Right lobe of liver (tissue), 4 donors: ENCODE measurements at regions not wholly inside any gene's neighbourhood (a gene's known extent, or its start where the extent isn't known, plus 50 kb on each side); places are given as distances from the start of the nearest gene placed in this dataset.
"Not testable (repeated sequence)": the region's sequence is repeated elsewhere in the genome, so short reads cannot be mapped to it uniquely, and the experiment has no call there.

Experiments
- CTCF ChIP-seq, 4 donors: fragments of 200-600 bp in 3 of 4; fragments of 450-650 bp in 1 of 4; IDR thresholded peaks; one replicate each; pipeline versions ENCODE4 v1.5.1 to v1.8.0; 2016 to 2022; ENCODE audit warnings: antibody characterized with exemption in 4 of 4, mild to moderate bottlenecking in 2 of 4
- POLR2A ChIP-seq: fragments of 450-650 bp; IDR thresholded peaks from one replicate; pipeline ENCODE4 v1.6.1; 2017; ENCODE audit warnings: antibody characterized with exemption, mild to moderate bottlenecking
- donor health status: DM: no; HTN: no; CAD: no.
- donor health status: DM: no; HTN: no; CAD: no.
- donor health status: DM: no; HTN: yes; CAD: no.

- not testable (repeated sequence) for TF ChIP-seq CTCF (IDR thresholded peaks at IDR 0.05); POLR2A
Observed at GRCh38 chr3:191927183-191927817, 466.3 kb downstream of the PYDC2 start.
